ENCODE measurements at regions not wholly inside any gene's neighbourhood (a gene's known extent, or its start where the extent isn't known, plus 50 kb on each side); places are given as distances from the start of the nearest gene placed in this dataset.

DNA sequence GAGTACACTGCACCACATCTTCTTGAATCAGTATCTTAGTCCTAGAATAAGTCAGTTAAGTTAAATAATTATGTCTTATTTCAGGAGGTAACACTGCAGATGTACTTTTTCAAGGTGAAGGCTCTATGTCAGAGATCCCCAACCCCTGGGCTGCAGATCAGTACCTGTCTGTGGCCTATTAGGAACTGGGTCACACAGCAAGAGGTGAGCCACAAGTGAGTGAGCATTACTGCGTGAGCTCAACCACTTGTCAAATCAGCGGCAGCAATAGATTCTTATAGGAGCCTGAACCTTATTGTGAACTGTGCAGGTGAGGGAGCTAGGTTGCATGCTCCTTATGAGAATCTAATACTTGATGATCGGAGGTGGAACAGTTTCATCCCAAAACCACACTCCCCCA, 851.9 kb upstream of the ALCAM start:
- in situ Hi-C loops (cut with MboI; ENCODE audit: low sequenced_read_pairs): no loop called here

DNA sequence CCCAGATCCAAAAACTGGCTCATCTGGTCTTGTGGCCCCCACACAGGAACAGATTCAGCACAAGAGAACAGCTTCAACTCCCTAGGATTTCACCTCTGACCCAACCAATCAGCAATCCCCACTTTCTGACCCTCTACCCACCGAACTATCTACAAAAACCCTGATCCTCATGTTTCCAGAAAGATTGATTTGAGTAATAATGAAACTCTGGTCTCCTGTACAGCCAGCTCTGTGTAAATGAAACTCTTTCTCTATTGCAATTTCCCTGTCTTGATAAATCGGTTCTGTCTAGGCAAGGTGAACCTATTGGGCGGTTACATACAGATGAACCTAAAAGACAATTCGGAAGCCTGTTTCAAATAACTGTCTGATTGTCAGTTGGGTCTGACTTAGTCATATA, 847.6 kb upstream of the ALCAM start:
- in situ Hi-C loops (cut with MboI; ENCODE audit: low sequenced_read_pairs): no loop called here

- in situ Hi-C loops (cut with MboI; ENCODE audit: low sequenced_read_pairs): no loop called here
Measured at GRCh38 chr3:104519468-104520227, 847.1 kb upstream of the ALCAM start.

- in situ Hi-C loops (cut with MboI; ENCODE audit: low sequenced_read_pairs): no loop called here
Measured at GRCh38 chr3:104520228-104520655, 846.5 kb upstream of the ALCAM start.

DNA sequence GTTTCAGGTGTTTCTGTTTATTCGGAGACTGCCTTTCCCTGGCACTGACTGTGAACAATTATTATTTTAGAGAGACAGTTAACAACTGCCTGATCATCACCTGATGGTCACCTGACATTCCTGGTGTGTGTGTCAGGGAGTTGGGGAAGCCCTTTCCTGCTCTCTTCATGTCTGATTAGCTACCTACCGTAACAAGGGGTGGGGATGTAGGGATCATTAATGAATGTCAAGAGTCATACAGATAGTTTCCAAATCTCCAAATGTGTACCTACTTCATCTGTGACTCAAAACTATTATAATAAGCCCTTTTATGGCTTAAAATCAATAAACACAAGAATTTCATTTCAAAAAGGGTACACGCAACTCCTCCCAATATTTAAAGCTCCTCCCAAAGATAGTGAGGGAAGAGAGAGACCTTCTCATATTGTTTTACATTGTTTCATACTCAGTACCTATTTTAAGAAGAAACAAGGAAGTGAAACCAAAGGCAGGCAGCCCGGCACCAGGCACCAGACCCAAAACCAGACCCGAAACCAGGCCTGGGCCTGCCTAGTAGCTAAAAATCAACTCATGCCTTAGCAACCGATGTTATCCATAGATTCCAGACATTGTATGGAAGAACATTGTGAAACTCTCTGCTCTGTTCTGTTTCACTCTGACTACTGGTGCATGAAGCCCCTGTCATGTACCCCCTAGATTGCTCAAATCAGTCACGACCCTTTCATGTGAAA, 844.9 kb upstream of the ALCAM start:
- in situ Hi-C loops (cut with MboI; ENCODE audit: low sequenced_read_pairs): no loop called here

DNA sequence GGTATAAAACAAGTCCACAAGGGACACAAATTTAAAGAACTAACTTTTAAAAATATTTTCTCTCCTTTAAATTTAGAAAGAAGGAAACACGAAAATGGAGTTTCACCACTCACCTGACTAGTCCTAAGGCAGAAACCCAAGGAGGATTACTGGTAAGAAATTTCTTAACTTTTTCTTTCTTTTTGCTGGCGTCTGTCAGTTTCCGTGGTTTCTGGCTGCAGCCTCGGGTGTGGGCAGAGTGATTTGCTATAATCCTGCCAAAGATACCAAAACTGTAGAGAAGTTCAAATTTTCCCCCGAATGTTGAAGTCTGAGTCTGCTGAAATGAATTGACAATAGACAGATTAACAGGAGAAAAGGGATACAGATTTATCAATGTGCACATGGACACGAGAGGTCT, 843.6 kb upstream of the ALCAM start:
- in situ Hi-C loops (cut with MboI; ENCODE audit: low sequenced_read_pairs): no loop called here

DNA sequence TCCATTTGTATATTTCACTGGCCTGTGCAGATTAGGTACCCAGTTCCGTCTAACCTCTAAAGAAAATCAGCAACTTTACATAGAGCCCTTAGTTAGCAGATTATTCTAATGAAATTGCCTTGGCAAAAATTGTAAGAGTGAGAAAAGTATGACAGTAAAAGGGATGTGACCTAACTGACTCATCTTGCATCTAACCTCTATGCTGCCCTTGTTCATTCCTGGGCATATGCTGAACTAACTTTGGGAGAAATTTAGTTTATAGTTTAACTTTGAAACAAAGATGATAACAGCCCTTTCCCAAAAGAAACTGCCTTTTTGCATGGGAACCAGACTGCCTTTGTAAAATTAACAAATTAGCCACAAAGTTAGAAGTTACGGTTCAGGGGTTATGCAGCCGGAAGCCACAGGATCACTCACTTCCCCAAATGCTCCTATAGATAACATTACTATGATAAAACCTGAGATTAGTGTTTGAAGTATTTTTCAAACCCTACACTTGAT, 839.8 kb upstream of the ALCAM start:
- in situ Hi-C loops (cut with MboI; ENCODE audit: low sequenced_read_pairs): no loop called here

DNA sequence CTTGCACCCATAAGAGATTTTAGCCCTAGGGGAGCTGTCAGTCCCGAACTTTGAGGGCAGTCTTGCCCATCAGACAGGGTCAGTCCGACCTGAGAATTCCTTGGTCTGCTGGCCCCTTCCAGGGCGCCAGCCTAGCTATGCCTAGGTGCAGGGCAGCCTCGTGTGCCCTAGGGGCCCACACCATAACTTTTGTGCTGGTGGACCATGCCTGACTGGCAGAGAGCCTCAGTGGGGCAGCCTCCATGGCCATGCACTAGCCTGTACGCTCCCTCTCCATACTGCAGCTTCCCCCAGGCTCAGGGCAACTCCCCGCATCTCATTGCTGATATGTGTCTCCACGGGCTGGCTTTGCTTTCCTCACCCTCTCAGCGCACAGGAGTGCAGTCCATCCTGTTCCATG, 835.8 kb upstream of the ALCAM start:
- in situ Hi-C loops (cut with MboI; ENCODE audit: low sequenced_read_pairs): no loop called here

DNA sequence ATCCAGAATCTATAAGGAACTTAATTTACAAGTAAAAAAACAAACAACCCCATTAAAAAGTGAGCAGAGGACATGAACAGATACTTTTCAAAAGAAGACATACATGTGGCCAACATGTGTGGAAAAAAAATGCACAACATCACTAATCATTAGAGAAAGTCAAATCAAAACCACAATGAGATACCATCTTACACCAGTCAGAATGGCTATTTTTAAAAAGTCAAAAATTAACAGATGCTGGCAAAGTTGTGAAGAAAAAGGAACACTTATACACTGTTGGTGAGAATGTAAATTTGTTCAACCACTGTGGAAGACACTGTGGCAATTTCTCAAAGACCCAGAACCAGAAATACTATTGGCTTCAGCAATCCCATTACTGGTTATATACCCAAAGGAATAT, 830.0 kb upstream of the ALCAM start:
- in situ Hi-C loops (cut with MboI; ENCODE audit: low sequenced_read_pairs): no loop called here

- in situ Hi-C loops (cut with MboI; ENCODE audit: low sequenced_read_pairs): no loop called here
Measured at GRCh38 chr3:104537323-104537722, 829.4 kb upstream of the ALCAM start.

- in situ Hi-C loops (cut with MboI; ENCODE audit: low sequenced_read_pairs): no loop called here
Measured at GRCh38 chr3:104546301-104546700, 820.4 kb upstream of the ALCAM start.

GRCh38 chr3:104547031-104547430, 819.7 kb upstream of the ALCAM start:
- in situ Hi-C loops (cut with MboI; ENCODE audit: low sequenced_read_pairs): no loop called here

DNA sequence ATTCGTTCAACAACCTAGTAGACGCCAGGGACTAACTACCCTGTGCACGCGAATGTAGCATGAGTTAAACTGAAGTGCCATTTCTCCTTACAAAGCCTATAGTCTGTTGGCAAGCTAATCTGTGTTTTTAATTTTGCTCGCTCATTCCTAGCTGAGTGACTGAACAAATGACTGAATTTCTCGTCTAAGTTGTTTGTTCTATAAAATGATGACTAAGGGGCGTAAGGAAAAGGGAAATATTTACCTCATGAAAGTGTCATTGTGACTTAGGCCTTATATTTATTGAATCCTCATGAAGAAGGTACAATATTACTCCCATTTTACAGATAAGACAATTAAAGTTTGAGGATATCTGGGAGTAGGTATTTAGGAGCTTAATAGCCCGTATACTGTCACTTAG, 818.3 kb upstream of the ALCAM start:
- in situ Hi-C loops (cut with MboI; ENCODE audit: low sequenced_read_pairs): no loop called here

DNA sequence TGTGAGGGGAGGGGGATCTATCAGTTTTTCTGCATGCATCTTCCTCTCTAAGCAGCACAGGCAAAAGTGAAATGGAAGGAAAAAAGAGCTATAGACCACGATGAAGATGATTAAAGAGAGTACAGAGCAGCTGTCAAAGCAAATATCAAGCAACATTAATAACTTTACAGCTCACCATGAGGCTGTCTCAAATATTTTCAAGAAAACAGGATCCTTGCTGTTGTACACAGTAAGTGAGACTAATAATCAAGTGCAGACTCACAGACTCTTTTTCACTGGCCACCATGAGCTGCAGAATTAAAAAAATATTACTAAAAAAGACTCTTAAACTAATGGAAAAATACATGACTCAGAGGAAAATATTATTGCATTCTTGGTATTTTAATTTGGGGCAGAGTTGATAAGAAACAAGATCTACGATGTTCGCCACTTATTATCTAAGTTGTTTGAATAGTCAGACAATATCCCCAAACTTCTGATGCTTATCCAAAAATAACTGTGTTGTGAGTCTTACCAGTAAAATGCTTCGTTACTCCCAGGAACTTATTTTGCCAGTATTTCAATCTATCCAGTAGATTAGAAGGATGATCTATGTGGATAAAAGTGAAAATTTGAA, 817.5 kb upstream of the ALCAM start:
- in situ Hi-C loops (cut with MboI; ENCODE audit: low sequenced_read_pairs): no loop called here

DNA sequence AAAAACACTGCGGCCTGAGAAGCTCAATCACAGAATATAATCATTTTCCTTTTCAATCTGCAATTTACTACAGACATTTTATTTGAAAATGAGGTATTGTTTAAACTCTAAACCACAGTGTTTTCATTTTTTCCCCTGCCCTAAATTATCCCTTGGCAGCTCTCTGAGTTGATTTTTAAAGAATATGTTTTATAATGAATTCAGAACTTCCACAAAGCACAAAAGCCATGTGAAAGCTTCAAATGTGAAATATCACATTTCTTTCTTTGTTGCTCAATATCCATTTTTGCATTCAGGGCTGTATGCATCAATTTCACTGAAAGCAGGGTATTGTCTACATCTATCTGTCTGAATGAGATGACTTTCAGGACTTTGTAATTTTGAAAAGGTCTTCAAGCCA, 813.6 kb upstream of the ALCAM start:
- in situ Hi-C loops (cut with MboI; ENCODE audit: low sequenced_read_pairs): no loop called here

- in situ Hi-C loops (cut with MboI; ENCODE audit: low sequenced_read_pairs): no loop called here
Measured at GRCh38 chr3:104554425-104554824, 812.3 kb upstream of the ALCAM start.

DNA sequence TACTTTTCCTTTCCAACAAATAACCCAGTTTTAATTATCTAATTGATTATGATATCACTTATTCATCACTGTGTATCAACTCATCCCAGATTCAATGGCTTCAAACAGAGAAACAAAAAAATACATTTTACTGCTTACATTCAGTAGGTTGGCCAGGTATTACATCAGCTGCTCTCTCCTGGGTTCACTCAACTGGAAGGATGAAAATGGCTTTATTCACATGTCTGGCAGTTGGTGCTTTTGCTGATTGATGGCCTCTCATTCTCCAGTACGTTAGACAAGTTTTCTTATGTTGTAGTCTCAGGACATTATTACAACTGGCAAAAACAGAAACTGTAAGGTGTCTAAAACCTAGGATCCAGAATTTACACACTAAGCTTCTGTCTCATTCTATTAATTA, 811.0 kb upstream of the ALCAM start:
- in situ Hi-C loops (cut with MboI; ENCODE audit: low sequenced_read_pairs): no loop called here

DNA sequence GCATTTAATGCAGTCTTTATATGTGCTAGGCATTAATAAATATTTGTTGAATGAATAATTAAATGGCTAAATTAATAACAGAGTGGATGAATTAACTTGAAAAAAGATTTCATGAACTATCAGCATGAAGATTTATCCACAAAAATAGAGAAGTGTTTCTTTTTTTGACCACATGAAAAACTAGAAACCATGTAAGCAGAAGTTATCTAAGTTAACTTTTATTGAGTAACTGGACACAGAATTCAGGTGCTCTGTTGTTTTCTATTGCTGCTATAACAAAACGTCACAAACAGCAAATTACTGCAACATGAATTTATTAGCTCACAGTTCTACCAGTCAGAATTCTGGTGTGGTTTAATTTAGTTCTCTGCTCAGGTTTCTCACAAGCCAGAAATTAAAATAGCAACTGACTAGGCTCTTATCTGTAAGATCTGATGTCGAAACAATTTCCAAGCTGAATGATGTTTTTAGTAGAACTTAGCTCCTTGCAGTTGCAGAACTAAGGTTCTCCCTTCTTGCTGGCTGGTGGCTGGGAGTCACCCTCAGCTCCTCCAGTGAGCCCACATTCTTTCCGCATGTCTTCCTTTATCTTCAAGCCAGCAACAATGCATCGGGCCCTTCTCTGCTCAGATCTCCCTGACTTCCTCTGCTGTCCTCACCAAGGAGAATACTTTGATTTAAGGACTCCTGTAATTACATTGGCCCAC, 810.2 kb upstream of the ALCAM start:
- in situ Hi-C loops (cut with MboI; ENCODE audit: low sequenced_read_pairs): no loop called here

GRCh38 chr3:104561324-104561723, 805.4 kb upstream of the ALCAM start:
- in situ Hi-C loops (cut with MboI; ENCODE audit: low sequenced_read_pairs): no loop called here

DNA sequence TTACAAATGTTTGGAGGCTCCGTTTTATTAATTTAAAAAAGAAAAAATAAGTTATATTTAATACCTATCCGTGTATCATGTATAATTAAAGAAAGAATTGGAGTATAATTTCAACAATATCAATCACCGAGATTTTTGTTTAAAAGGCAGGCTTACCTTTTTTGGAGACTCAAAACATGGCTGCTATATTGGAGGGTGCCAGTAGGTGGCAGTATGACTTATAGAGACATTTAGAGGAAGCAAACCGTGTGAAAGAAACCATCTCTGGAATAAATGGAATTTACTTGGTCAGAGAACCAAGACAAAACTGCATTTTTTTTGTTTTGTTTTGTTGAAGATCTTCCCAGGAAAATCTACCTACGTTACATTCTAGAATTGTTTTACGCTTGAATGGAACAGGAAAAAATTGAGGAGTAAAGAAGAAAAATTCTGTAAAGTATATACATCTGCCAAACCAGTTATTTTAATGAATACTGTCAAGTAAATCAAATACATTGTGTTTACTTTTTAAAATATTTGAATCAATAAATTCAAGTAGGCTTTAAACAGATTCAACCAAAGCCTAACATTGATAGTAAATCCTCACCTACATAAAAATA, 802.6 kb upstream of the ALCAM start:
- in situ Hi-C loops (cut with MboI; ENCODE audit: low sequenced_read_pairs): no loop called here

- in situ Hi-C loops (cut with MboI; ENCODE audit: low sequenced_read_pairs): no loop called here
Measured at GRCh38 chr3:104566054-104566453, 800.7 kb upstream of the ALCAM start.
